Glomerular visceral epithelial cell (primary cell): ENCODE measurements at regions not wholly inside any gene's neighbourhood (a gene's known extent, or its start where the extent isn't known, plus 50 kb on each side); places are given as distances from the start of the nearest gene placed in this dataset.
"Not testable (repeated sequence)": the region's sequence is repeated elsewhere in the genome, so short reads cannot be mapped to it uniquely, and the experiment has no call there.

Experiments
- DNase-seq: peaks from one replicate; pipeline ENCODE4 v3.0.0-alpha.2; 2016; ENCODE audit errors: extremely low spot score

DNA sequence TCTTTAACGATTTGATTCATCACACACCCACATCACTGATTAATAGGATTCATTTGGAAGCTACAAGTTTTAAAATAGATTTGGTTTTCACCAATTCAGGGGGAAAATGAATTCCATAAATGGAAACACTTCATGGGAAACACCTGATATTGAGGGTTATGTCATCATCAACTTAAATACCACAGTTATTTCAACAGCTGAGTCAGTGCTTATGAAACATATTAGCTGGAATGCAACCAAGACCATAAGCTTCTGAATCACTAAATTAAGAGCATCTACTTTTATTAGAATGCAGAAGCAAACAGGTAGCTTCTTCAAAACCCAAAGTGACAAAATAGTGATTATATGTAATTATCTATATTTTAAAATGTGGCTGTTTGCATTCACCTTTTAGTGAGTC is 207.8 kb upstream of the DCAF8L1 start:
- peak; percentile 61 for DNase-seq

DNA sequence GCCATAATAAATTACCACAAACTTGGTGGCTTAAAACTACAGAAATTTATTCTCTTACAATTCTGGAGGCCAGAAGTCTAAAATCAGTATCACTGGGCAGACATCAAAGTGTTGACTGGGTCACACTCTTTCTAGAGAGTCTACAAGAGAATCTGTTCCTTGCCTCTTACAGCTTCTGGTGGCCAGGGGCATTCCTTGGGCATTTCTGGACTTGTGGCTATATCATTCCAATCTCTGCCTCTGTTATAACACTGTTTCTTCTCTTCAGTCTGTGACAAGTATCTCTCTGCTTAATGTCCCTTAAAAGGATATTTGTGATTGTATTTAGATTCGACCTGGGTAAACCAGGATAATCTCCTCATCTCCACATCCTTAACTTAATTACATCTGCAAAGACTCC is 207.3 kb upstream of the DCAF8L1 start:
- peak; percentile 34 for DNase-seq

DNA sequence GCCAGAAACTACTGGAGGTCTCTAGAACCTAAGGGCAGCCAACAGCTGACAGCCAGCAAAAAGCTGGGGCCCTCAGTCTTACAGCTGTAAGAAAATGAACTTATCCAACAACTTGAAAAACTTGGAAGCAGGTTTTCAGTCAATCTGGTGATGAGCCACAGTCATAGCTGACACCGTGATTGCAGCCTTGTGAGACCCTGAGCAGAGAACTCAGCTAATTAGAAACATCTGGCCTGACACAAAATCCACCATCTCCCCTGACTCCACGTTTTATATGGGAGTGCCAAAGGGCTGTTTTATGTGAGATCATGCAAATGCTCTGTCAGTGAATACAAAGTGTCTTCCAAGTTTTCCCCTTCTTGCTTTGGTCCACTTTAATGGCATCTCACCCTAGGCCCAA is 198.8 kb upstream of the DCAF8L1 start:
- DNase-seq: no peak

DNA sequence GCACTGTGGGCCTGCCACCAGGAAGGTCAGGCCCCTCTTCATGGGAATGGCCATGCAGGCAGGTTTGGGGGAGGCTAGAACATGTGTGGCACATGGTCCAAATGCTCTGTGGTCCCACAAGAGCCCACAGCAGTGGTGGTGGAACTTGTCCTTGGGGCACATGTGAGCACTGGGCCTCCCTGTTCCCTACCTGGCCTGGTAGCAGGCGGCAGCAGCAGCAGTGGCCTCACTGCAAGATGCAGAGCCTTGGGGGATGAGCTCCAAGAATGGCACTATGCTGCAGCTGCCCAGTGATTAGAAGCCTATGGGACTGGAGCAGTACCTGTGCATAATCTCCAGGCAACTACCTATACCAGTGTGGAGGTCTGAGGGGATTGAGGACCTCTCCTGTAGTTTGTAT is 197.0 kb upstream of the DCAF8L1 start:
- DNase-seq: no peak

DNA sequence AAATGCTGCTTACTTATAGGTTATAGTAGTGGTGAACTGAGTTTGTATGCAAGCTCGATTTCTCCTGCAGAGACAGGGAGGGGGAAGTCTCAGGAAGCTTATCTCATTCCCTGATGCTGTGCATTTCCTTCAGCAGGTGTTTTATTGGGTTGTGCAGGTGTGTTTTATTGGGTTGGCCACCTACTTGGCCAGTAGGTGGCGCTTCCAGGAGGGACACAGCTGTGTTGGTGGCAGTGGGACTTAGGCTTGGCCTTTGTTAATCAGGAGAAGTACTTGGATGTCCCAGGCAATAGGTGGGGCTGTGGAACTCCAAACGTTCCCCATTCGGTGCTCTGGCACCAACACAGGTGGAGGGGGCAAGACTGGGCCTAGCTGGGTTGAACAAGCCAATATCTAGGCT is 196.0 kb upstream of the DCAF8L1 start:
- no peak for DNase-seq

DNA sequence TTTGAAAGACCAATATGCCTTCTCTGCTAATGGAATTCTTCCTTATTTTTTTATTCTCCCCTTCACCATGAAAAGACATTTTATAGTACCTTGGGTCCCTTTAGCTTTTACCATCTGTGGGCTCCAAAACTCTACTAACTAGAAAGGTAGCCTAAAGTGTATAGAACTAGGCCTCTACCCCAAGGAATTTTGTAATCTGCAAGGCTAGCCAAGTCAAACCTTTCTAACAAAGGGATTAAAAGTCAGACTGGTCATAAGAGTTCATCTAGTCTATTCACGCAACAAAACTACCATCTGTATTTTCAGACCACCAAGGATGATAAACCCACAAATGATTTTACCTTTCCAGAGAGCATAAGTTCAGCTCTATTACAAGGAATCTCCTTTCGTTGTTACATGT is 189.5 kb upstream of the DCAF8L1 start:
- DNase-seq: no peak

DNA sequence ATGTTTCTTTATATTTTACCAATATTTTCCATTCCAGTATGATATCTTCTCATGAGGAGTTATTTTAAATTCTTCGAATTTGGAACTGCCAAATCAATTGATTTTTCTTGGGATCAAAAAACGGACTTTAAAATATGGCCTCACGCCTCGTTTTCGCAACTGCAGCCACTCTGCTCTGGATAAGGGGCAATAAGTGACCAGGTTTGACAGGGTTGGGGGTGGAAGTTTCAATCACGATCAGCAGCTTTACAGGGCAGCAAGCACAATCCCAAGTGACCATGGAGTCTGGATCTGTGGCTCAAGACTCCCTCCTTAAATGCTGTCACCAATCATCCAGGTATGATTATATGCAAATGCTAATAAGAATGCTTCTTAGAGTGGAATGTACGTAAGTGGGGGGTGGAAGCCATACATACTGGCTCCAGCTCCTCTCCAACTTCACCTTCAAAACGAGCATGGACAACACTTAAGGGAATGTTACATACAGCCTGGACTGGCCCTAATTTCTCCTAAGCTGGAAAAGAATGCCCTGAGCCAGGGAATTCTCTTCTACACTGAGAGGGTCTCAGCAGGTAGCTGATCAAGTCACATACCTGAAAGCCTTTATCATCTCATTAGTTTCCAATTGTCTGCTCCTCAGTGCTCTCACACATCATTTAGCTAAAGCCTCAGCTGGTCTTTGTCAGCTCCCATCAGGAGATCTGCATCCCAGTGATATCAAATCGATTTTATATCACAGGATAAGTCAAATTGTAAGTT is 176.9 kb upstream of the DCAF8L1 start:
- DNase-seq: no peak

DNA sequence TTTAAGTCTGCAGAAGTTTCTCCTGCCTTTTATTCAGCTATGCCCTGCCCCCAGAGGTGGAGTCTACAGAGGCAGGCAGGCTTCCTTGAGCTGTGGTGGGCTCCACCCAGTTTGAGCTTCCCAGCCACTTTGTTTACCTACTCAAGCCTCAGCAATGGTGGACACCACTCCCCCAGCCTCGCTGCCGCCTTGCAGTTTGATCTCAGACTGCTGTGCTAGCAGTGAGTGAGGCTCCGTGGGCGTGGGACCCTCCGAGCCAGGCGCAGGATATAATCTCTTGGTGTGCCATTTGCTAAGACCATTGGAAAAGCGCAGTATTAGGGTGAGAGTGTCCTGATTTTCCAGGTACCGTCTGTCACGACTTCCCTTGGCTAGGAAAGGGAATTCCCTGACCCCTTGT is 171.0 kb upstream of the DCAF8L1 start:
- DNase-seq: not testable (repeated sequence)

DNA sequence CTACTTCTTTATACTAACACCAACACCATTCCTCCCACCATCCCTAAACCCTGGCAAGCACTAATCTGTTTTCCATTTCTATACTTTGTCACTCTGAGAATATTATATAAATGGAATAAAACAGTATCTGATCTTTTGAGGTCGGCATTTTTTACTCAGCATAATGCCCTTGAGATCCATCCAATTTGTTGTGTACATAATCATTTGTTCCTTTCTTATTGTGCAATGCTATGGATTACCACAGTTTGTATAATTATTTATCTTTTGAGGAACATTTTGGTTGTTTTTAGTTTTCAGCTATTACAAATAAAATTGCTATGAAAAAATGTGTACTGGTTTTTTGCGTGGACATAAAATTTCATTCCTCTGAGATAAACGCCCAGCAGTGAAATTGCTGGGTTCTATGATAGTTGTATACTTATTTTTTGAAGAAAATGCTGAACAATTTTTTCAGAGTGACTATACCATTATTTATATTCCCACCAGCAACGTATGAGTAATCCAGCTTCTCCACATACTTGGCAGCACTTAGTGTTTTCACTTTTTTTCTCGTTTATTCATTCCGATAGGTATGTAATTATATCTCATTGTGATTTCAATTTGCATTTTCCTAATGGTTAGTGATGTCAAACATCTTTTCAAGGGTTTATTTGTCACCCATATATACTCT is 154.3 kb upstream of the DCAF8L1 start:
- no peak for DNase-seq

DNA sequence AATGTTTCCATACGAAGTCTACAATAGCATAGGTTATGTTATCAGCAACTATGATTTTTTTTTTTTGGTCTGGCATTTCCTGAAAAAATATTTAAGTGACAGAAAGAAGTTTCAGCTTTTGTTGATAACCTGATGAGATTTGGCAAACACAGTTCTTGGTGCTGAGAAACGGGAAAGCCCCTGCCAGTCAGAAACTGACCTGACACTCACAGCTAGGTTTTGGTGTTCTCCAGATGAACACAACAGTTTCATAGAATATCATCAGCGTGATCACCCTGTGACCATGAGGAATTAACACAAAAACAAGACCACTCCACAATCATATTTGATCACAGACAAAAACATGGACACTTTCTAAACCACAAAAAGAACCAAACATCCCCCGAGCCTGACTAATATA is 152.5 kb upstream of the DCAF8L1 start:
- DNase-seq: no peak

DNA sequence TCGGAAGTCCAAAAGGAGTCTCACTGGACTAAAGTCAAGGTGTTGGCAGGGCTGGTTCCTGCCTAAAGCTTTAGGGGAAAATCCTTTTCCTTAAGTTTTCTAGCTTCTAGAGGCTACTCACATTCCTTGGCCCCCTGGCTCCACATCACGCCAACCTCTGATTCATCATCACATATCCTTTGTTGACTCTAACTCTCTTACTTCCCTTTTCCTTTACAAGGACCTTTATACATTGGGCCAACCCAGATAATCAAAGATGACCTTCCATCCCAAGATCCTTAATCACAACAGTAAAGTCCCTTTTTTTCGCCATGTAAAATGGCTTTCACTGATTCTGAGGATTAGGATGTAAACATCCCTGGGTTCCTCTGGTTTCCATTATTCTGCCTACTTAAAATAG is 146.4 kb upstream of the DCAF8L1 start:
- no peak for DNase-seq

DNA sequence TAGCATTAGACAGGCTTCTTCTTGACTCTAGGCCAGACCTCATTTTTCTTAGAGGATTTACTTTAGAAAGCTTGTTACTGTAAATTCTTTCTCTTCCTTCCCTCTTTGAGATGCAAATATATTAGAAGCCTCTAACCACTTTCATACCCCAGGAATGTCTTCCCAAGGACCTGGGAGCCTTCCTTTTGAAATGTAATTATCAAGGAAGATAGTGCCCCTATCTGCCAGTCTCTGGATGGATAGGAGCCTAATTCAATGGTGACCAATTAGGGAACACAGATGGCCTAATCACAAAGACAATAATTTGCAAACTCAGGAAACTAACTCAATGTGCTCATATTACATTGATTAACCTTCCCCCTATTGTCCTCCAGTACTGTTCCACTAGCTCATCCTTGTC is 145.6 kb upstream of the DCAF8L1 start:
- no peak for DNase-seq

DNA sequence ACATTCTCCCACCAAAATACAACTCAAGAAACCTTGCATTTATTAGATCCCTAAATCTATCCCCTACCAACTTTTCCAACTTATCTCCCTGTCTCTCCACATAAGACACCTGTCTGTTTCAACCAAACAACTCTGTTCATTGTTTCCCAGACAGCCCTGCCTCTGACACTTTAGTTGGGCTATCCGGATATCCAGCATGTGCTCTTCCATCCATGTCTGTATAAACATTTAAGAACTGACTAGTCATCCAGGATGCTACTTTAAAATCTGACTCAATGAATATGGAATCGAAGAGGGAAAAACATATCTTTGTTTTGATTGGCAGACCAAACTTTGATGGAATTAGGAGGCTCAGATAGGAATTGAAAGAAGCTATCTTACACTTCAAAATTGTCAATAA is 143.2 kb upstream of the DCAF8L1 start:
- peak; percentile 35 for DNase-seq

DNA sequence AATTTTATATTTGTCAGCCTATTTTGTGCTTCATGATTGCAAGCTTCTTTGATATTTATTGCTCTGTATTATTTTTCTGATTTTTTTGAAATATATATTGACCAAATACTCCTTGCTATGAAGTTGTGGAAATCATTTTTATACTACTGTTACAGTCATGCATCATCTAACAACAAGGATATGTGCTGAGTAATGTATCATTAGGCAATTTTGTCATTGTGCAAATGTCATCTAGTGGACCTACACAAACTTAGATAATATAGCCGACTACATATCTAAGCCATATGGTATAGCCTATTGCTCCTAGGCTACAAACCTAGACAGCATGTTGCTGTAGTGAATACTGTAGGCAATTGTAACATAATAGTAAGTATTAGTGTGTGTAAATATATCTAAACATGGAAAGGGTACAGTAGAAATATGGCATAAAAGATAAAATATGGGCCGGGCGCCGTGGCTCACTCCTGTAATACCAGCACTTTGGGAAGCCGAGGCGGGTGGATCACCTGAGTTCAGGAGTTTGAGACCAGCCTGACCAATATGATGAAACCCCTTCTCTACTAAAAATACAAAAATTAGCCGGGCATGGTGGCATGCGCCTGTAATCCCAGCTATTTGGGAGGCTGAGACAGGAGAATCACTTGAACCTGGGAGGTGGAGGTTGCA is 139.5 kb upstream of the DCAF8L1 start:
- not testable (repeated sequence) for DNase-seq

DNA sequence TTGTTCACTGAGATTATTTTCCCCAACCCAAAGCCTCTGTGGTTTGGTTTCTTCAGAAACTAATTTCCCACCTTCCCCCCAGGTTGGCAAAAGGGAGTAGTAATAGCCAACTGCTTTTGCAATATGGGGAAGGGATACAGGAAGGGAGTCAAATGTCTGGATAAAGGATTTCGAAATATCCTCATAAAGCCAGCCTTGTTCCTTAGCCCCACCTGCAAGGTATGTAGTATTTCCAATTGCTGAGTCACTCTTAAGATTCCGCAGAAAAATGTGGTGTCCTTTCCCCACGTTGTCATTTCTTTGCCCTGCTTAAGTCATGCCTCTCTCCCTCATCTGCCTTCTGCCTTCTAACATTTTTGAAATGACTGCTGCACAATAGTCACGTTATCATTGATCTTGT is 138.8 kb upstream of the DCAF8L1 start:
- DNase-seq: no peak

DNA sequence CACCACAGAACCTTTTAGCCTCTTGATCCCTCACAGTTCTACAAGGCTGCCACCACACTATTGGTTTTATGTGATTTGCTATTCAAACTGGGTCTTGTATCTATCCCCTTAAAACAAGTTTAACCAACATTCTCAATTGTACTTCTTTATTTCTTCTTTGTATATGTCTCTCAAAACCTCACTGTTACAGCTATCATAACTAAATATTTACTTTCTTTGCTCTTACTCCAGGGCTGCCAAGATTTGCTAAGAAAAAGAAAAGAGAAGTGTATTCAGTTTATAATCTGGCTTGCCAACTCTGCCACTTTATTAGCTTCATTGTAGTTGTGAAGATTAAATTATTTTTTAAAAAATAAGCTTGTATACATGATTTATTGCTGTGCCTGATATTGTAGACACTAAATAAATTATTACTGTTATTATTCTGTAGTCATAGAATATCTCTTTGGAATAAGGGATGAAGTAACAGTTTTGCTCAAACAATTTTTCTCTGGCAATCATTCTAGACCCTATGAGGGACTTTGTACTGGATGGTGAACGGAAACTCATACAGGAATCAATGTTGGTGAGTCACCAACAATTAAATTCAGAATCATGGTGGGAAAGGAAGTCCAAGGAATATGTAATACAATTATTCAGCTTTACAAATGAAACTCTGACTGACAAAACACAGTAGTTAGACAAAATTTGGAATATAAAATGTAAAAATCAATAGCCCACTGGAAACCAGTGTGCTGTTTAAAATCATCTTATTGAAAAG is 127.1 kb upstream of the DCAF8L1 start:
- no peak for DNase-seq

DNA sequence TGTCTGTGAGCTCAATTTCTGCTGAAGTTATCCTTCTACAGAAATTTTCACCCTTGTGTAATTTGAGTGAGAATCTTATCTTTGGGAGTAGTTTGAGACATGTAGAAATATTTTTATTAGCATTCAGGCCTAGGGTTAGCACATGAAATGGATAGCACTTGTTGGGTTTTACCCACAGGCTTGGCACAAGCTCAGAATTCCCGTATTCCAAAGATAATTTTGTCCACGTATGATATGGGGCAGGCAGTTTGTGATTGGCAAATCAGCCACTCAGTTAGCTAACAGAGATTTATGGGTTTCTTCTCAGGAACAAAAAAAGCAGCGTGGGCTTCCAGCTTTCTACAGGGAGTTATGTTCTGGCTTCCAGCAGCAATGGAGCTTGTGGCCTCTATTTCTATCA is 117.9 kb upstream of the DCAF8L1 start:
- no peak for DNase-seq

DNA sequence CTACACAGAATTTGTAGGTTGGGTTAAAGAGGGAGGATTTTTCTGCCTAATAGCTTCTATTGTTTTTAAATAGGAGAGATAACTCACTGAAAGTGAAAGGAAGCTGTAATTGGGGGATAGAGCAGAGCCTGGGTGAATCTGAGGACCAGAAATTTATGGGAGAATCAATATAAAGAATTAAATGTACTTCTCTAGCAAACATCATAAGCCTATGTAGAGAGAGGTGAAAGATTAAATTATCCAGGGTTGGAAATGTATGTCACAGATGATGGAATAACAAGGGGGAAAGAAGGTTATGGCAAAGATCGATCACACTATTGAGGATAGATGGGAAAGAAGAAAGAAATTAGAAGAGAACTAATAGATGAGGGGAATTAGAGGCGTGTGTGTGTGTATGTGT is 104.4 kb upstream of the DCAF8L1 start:
- no peak for DNase-seq

DNA sequence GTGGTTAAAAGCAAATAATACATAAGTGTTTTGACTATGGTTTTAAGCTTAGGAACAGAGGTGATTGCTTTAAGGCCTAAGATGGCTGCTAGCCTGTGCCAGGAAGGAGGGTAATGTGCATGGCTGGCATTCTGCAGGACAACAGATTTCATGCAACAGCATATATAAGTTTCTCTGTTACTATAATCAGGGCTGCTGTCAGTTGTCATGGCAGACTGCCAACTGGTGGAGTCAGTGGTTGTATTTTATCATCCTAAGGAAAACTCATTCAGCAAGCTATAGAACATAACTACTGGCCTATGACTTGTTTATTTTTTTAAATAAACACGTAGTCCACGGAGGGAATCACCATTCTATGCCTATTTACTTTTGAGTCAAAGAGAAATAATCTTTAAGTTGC is 77.7 kb upstream of the DCAF8L1 start:
- no peak for DNase-seq

DNA sequence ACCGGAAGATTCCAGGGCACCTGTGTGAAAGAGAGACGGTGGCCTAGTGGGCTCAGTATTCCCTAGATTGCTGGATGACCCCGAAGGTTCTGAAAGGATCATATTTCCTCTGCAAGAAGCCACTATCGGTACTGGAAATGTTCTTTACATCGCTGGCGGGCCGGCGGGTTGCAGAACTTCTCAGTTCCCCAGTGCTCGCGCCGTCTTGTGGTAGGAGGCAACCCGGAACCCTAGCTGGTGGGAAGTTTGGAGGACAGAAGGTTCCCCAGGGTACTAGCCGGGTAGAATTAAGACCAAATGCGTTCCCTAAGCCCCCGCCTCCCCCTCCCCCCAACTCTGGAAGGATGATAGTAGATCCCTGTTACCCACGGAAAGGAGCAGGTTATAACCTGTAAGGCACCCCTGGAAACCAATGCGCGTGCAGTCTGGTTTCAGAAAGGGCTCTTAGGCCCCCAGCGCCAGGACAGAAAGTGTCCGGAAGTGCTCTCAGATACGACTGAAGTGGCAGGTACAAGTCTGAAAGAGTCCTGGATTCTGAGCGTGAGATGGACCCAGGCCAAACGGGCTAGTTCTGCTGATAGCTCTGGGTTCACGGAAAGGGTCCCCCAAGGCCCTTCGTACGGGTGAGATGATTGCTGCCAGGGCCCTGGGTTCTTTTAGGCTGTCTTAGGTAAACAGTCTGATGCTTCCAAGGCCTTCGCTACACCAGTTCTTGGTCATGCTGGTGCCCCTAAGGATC is 61.7 kb upstream of the DCAF8L1 start:
- no peak for DNase-seq

DNA sequence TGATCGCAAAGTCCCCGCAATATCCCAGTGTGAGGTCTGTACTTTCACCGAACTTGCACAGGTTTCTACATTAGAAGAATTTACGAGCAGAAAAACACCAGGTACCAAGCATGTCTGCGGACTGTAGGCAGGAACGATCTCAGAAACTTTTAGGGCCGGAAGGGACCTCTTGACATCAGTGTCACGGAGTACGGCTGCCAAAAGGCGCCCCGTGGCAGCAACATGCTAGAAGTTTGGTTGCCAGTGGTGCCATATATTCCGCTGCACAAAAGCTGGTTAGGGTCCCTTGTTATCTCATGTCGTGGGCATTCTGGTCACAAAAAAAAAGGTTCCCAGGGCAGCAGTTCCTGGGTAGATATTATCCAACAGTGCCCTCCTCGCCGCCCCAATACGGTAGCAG is 61.0 kb upstream of the DCAF8L1 start:
- DNase-seq: no peak

DNA sequence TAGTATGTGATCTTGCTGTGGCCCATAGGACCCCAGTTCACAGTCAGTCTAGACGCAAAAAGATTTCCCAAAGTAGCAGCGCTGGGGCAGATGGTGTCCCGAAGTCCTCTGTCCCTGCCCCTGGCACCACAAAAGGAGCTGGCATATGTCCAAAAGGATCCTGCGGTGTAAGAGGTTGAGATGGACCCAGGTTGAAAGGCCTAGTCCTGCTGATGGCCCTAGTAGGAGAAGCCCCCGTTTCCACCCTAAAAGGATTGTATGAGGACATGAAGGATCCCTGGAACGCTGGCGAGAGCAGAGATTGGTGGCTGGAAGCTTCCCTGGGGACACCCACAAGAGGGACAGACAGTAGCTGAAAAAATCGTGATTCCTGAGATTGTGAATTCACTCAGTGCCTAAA is 58.0 kb upstream of the DCAF8L1 start:
- no peak for DNase-seq
